Ishikawa (cell line): ENCODE measurements at regions not wholly inside any gene's neighbourhood (a gene's known extent, or its start where the extent isn't known, plus 50 kb on each side); places are given as distances from the start of the nearest gene placed in this dataset.

ENCODE experiments used
- CEBPB ChIP-seq: IDR thresholded peaks from 2 replicates; pipeline ENCODE4 v1.6.1; 2012
- CREB1 ChIP-seq: IDR thresholded peaks from 2 replicates; pipeline ENCODE4 v1.6.1; 2012; ENCODE audit warnings: low read depth
- EGR1 ChIP-seq: IDR thresholded peaks from 2 replicates; pipeline ENCODE4 v1.6.1; 2012
- EP300 ChIP-seq: IDR thresholded peaks from 2 replicates; pipeline ENCODE4 v1.6.1; 2012; ENCODE audit warnings: borderline replicate concordance
- FOXM1 ChIP-seq: IDR thresholded peaks from 2 replicates; pipeline ENCODE4 v1.6.1; 2012; ENCODE audit warnings: low read depth, borderline replicate concordance
- NFIC ChIP-seq: IDR thresholded peaks from 2 replicates; pipeline ENCODE4 v1.6.1; 2012
- RAD21 ChIP-seq: IDR thresholded peaks from 2 replicates; pipeline ENCODE4 v1.6.1; 2012; ENCODE audit warnings: low read depth
- TAF1 ChIP-seq: IDR thresholded peaks from 2 replicates; pipeline ENCODE4 v1.6.1; 2012; ENCODE audit warnings: low read depth, mild to moderate bottlenecking
- TCF12 ChIP-seq: IDR thresholded peaks from 2 replicates; pipeline ENCODE4 v1.6.1; 2012; ENCODE audit warnings: low read depth
- TEAD4 ChIP-seq: IDR thresholded peaks from 2 replicates; pipeline ENCODE4 v1.6.1; 2012
- YY1 ChIP-seq: IDR thresholded peaks from 2 replicates; pipeline ENCODE4 v1.6.1; 2012; ENCODE audit warnings: low read depth
- ZBTB7A ChIP-seq: IDR thresholded peaks from 2 replicates; pipeline ENCODE4 v1.6.1; 2012; ENCODE audit warnings: low read depth
- TF ChIP-seq, protein P1 (sequence below): IDR thresholded peaks from 2 replicates; pipeline ENCODE4 v1.6.1; 2012; ENCODE audit warnings: low read depth, mild to moderate bottlenecking
- TF ChIP-seq, protein P2 (sequence below): IDR thresholded peaks from 2 replicates; pipeline ENCODE4 v1.6.1; 2012
- TF ChIP-seq, protein P3 (sequence below): IDR thresholded peaks from 2 replicates; pipeline ENCODE4 v1.6.1; 2012

DNA sequence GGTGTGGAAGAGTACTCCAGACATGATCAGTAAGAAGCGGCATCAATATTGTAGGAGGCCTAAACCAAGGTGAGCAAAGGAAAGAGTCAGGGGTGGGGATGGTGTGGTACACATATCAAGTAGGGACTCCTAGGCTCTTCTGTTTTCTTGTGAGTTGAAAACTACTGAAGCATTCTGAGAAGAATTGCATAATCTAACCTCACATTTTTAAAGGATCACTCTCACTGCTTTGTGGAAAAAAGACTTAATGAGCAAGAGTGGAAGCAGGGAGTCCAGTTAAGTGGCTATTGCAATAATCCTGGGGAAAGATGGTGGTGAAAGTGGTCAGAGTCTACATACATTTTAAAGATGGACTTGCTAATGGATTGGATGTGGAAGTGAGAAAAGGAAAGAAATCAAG lies 899.5 kb upstream of the FAM98A start:
- TF ChIP-seq, protein P1, sequence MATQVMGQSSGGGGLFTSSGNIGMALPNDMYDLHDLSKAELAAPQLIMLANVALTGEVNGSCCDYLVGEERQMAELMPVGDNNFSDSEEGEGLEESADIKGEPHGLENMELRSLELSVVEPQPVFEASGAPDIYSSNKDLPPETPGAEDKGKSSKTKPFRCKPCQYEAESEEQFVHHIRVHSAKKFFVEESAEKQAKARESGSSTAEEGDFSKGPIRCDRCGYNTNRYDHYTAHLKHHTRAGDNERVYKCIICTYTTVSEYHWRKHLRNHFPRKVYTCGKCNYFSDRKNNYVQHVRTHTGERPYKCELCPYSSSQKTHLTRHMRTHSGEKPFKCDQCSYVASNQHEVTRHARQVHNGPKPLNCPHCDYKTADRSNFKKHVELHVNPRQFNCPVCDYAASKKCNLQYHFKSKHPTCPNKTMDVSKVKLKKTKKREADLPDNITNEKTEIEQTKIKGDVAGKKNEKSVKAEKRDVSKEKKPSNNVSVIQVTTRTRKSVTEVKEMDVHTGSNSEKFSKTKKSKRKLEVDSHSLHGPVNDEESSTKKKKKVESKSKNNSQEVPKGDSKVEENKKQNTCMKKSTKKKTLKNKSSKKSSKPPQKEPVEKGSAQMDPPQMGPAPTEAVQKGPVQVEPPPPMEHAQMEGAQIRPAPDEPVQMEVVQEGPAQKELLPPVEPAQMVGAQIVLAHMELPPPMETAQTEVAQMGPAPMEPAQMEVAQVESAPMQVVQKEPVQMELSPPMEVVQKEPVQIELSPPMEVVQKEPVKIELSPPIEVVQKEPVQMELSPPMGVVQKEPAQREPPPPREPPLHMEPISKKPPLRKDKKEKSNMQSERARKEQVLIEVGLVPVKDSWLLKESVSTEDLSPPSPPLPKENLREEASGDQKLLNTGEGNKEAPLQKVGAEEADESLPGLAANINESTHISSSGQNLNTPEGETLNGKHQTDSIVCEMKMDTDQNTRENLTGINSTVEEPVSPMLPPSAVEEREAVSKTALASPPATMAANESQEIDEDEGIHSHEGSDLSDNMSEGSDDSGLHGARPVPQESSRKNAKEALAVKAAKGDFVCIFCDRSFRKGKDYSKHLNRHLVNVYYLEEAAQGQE = no peak
- TF ChIP-seq CREB1 (no peak), EGR1 (no peak), YY1 (no peak)
- TF ChIP-seq, protein P2, sequence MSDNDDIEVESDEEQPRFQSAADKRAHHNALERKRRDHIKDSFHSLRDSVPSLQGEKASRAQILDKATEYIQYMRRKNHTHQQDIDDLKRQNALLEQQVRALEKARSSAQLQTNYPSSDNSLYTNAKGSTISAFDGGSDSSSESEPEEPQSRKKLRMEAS = no peak

DNA sequence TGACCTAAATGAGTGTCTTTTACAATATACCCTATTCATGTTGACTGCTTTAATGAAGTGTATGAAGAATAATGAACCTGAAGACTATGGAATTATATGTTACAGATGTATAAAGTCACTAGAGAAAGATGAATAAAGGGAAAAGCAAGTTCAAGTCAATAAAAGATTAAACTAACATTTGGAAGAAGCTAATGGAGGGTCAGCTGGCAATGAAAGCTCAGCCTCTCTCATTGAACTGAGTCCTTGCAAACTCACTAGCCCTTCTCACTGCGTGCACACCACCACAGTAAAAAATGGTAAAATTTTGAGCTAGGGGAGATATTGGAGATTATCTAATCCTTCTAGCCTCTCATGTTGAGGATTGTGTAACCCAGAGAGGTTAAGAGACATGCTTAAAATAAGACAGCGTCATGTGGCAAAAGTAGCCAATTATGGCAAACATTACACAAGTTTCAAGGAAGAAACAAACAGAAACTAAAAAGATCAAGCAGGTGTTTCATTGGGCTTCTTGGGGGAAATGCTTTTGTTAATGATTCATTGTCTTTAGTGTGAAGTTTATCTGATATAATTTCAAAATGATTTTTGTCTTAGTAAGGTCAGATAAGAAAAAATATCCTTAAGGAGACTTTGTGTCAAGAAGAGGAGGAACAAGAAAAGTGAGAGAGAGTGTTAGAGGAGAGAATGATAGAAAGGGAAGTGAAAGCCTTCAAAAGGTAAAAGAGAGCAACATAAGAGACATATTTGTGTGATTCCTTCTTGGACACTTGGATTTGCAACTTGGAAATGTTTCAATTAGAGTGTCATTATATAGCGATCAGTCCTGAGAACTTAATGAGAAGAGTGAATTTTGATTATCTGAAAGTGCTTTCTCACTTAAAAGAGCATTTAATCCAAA lies 893.7 kb upstream of the FAM98A start:
- TF ChIP-seq FOXM1 (no peak), CEBPB (no peak), TCF12 (no peak), ZBTB7A (no peak), CREB1 (no peak), RAD21 (no peak), TAF1 (no peak), EP300 (no peak), YY1 (no peak)
- TF ChIP-seq, protein P1 = no peak
- TF ChIP-seq, protein P2 = no peak
- TF ChIP-seq, protein P3, sequence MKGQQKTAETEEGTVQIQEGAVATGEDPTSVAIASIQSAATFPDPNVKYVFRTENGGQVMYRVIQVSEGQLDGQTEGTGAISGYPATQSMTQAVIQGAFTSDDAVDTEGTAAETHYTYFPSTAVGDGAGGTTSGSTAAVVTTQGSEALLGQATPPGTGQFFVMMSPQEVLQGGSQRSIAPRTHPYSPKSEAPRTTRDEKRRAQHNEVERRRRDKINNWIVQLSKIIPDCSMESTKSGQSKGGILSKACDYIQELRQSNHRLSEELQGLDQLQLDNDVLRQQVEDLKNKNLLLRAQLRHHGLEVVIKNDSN = no peak

DNA sequence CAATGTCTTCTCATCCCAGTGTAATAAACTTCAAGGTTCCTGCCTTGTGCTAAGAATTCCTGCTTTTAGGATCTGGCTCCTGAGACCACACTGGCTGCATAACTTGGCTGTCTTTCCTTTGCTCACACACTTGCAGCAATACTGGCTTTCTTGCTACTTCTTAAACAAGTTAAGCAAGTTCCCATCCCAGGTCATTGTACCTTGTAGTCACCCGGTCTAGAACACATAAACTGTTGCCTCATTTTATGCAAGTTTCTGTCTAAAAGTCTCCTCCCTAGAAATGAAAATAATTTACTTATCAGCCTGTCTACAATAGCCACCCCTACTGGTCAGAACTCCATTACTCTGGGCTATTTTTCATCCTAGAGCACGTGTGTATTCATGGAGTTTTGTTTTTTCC lies 887.9 kb upstream of the FAM98A start:
- TF ChIP-seq EP300 (no peak), ZBTB7A (no peak), TAF1 (no peak), TCF12 (no peak), FOXM1 (no peak), CREB1 (no peak), YY1 (no peak), RAD21 (no peak), CEBPB (no peak), TEAD4 (no peak), EGR1 (no peak)
- TF ChIP-seq, protein P1 = no peak
- TF ChIP-seq, protein P3 = no peak

DNA sequence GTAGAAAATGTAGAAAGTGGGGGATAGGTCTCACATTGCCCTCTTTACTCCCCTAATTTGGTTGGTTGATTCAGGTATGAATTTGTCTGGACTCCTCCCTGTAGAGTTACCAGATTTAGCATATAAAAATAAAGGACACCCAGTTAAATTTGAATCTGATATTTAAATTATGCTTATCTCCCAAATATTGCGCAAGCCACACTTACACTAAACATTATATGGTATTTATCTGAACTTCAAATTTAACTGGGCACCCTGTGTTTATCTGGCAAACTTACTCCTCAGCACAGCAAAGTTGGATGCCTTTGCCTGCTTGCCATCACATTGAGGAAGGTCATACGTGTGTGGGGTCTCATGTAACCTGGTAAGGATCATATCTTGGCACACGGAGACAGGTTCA lies 882.4 kb upstream of the FAM98A start:
- TF ChIP-seq, protein P1 = no peak
- no peak for TF ChIP-seq CEBPB
- no peak for TF ChIP-seq FOXM1
- TF ChIP-seq NFIC = no peak
- TF ChIP-seq CREB1 = no peak
- TF ChIP-seq ZBTB7A = no peak
- no peak for TF ChIP-seq TEAD4
